AG04449 (cell line): ENCODE measurements at regions not wholly inside any gene's neighbourhood (a gene's known extent, or its start where the extent isn't known, plus 50 kb on each side); places are given as distances from the start of the nearest gene placed in this dataset.

ENCODE experiments used
- CTCF ChIA-PET: fragments of 350-600 bp; formaldehyde crosslinking; extraction: SDS; loops from one replicate; lab custom pipeline; 2021; ENCODE audit warnings: antibody characterized with exemption; lab: Yijun Ruan, JAX
- POLR2A ChIA-PET: fragments of 400-600, 350-600 bp; formaldehyde crosslinking; extraction: SDS; loops from one replicate; lab custom pipeline; 2020; ENCODE audit warnings: antibody characterized with exemption, inconsistent platforms; lab: Yijun Ruan, JAX
- DNase-seq: peaks from one replicate; pipeline ENCODE4 v3.0.0-alpha.2; 2010; ENCODE audit warnings: low read depth, low spot score
- H3K4me3 ChIP-seq: 2 replicates; pipeline ENCODE4 v1.5.1; 2011; ENCODE audit warnings: low read depth, mild to moderate bottlenecking, control low read depth, low read length
- TF ChIP-seq, protein P1 (sequence below): IDR thresholded peaks from one replicate; pipeline ENCODE4 v1.5.1; 2011; ENCODE audit warnings: mild to moderate bottlenecking, moderate library complexity, low read length, control low read depth, inconsistent platforms; ENCODE audit not compliant: insufficient read depth; ENCODE audit errors: missing control alignments

DNA sequence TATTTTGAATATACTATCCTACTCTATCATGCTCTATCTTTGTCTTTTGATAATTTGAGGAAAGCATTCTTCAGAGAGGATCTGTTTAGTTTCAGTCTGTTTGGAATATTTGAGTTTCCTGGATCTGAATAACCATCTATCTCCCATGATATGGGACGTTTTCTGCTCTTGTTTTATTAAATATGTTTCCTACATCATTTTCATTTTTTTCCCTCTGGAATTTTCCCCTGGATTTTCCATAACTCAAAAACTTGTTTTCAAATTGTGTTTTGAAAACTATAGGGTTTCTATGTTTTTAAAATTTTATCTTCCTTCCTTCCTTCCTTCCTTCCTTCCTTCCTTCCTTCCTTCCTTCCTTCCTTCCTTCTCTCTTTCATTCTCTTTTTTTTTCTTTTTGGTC lies 974.2 kb downstream of the TMEM121 start:
- ChIA-PET CTCF (no interaction called here), POLR2A (no interaction called here)
- no peak for DNase-seq
- TF ChIP-seq, protein P1, sequence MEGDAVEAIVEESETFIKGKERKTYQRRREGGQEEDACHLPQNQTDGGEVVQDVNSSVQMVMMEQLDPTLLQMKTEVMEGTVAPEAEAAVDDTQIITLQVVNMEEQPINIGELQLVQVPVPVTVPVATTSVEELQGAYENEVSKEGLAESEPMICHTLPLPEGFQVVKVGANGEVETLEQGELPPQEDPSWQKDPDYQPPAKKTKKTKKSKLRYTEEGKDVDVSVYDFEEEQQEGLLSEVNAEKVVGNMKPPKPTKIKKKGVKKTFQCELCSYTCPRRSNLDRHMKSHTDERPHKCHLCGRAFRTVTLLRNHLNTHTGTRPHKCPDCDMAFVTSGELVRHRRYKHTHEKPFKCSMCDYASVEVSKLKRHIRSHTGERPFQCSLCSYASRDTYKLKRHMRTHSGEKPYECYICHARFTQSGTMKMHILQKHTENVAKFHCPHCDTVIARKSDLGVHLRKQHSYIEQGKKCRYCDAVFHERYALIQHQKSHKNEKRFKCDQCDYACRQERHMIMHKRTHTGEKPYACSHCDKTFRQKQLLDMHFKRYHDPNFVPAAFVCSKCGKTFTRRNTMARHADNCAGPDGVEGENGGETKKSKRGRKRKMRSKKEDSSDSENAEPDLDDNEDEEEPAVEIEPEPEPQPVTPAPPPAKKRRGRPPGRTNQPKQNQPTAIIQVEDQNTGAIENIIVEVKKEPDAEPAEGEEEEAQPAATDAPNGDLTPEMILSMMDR, result no peak
- H3K4me3 ChIP-seq, result no peak overlapping the region

GRCh38 chr14:106501898-106502297 lies 975.5 kb downstream of the TMEM121 start:
- POLR2A ChIA-PET, result no interaction called here
- no peak overlapping the region for H3K4me3 ChIP-seq

GRCh38 chr14:106505366-106505765 lies 979.0 kb downstream of the TMEM121 start:
- ChIA-PET POLR2A (no interaction called here), CTCF (no interaction called here)
- TF ChIP-seq, protein P1, result no peak
- no peak overlapping the region for H3K4me3 ChIP-seq
- no peak for DNase-seq

More at GRCh38 chr14:106501898-106502297, 975.5 kb downstream of the TMEM121 start:
- TF ChIP-seq, protein P1, result no peak
- no peak for DNase-seq
- CTCF ChIA-PET, result no interaction called here

GRCh38 chr14:106506881-106507305 lies 980.5 kb downstream of the TMEM121 start:
- TF ChIP-seq, protein P1, result no peak
- POLR2A ChIA-PET, result no interaction called here

GRCh38 chr14:106507354-106507753 lies 981.0 kb downstream of the TMEM121 start:
- CTCF ChIA-PET, result no interaction called here
- TF ChIP-seq, protein P1, result no peak
- no peak for DNase-seq
- POLR2A ChIA-PET, result no interaction called here
- no peak overlapping the region for H3K4me3 ChIP-seq

More at GRCh38 chr14:106506881-106507305, 980.5 kb downstream of the TMEM121 start:
- H3K4me3 ChIP-seq, result no peak overlapping the region
- CTCF ChIA-PET, result no interaction called here
- no peak for DNase-seq

DNA sequence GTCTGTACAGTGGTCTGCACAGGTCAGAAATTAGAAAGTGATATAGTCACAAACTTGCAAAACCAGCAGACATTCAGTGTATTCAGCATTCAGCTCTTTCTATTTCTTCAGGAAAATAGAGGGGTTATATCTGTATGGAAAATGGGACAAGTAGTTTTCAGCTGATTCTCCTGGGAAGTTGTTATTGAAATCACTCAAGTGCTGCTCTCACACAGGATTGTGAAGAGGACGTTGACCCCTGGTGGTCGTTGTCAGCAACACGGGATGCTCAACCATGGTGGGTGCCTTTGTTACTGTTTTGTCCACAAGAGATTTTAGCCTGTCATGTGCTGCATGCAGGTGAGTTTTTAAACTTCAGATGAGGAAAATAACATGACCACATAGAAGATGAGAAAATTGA lies 981.8 kb downstream of the TMEM121 start:
- POLR2A ChIA-PET, result no interaction called here

More for the DNA sequence above, 981.8 kb downstream of the TMEM121 start:
- H3K4me3 ChIP-seq, result no peak overlapping the region
- TF ChIP-seq, protein P1, result no peak
- no peak for DNase-seq
- CTCF ChIA-PET, result no interaction called here
